ENCODE measurements at regions not wholly inside any gene's neighbourhood (a gene's known extent, or its start where the extent isn't known, plus 50 kb on each side); places are given as distances from the start of the nearest gene placed in this dataset.

GRCh38 chr22:48739348-48740085 is 1088.2 kb downstream of the BRD1 start:
- TF ChIP-seq CTCF (IDR thresholded peaks at IDR 0.05) (no peak), POLR2A (IDR thresholded peaks at IDR 0.05) (no peak), EP300 (IDR thresholded peaks at IDR 0.05) (no peak)
